ENCODE measurements at regions not wholly inside any gene's neighbourhood (a gene's known extent, or its start where the extent isn't known, plus 50 kb on each side); places are given as distances from the start of the nearest gene placed in this dataset.

DNA sequence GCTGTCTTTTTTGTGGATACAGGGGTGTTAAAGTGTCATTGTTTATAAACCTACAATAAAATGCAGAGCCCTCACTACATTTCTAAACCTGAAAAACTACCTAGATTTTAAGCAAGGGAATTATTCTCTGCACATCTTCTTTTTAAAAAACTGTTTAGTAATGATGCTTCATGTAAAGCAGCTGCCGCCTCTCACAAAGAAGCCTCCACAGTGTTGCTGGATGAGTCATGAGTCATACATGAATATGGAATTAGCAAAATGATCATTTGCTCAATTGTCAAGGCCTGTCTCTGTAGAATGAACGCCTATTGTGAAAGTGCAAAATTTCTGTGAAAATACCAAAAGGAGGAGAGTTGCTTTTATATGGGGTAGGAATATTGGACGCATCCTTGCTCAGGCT, 259.5 kb upstream of the CHRM3 start:
- Histone ChIP-seq H3K27ac (no peak overlapping the region), H3K4me1 (replicated peaks) (no peaks in the 10 kb centered on the region), H3K36me3 (no peaks in the 10 kb centered on the region), H3K9me3 (no peaks in the 10 kb centered on the region), H3K4me3 (no peak overlapping the region), H3K27me3 (replicated peaks; ENCODE audit: insufficient read depth) (no peaks in the 10 kb centered on the region)
- intact Hi-C loops (cut with DNase I): no loop called here
- TF ChIP-seq, protein P1, sequence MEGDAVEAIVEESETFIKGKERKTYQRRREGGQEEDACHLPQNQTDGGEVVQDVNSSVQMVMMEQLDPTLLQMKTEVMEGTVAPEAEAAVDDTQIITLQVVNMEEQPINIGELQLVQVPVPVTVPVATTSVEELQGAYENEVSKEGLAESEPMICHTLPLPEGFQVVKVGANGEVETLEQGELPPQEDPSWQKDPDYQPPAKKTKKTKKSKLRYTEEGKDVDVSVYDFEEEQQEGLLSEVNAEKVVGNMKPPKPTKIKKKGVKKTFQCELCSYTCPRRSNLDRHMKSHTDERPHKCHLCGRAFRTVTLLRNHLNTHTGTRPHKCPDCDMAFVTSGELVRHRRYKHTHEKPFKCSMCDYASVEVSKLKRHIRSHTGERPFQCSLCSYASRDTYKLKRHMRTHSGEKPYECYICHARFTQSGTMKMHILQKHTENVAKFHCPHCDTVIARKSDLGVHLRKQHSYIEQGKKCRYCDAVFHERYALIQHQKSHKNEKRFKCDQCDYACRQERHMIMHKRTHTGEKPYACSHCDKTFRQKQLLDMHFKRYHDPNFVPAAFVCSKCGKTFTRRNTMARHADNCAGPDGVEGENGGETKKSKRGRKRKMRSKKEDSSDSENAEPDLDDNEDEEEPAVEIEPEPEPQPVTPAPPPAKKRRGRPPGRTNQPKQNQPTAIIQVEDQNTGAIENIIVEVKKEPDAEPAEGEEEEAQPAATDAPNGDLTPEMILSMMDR (IDR thresholded peaks at IDR 0.05): no peak
- TF ChIP-seq POLR2A (IDR thresholded peaks at IDR 0.05) (no peak), POLR2AphosphoS5 (IDR thresholded peaks at IDR 0.05) (no peak)
- WGBS: 88% methylated on average over 3 of the region's 3 CpGs
- no peak for DNase-seq (ENCODE audit: low spot score)

DNA sequence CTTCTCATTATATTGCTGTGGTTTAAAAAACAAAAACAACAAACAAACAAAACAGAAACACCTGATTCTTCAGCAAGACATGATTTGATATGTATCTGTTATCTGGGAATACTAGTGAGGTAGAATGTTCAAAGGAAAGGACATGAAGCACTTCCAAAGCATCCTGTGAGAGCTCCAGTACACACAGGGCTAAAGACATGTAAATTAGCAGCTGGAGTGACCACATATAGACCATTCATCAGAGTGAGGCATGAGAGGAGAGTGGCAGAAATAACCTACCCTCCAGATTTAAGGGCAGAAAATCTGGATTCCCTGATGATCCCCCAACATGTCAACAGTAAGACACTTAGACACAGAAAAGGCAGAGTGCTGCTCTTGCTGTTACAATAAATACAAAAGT, 260.5 kb upstream of the CHRM3 start:
- H3K4me3 ChIP-seq: no peak overlapping the region
- H3K9me3 ChIP-seq: no peaks in the 10 kb centered on the region
- intact Hi-C loops (cut with DNase I): no loop called here
- no peaks in the 10 kb centered on the region for H3K27me3 ChIP-seq (replicated peaks; ENCODE audit: insufficient read depth)
- no peaks in the 10 kb centered on the region for H3K36me3 ChIP-seq
- no peak overlapping the region for H3K27ac ChIP-seq
- TF ChIP-seq POLR2AphosphoS5 (IDR thresholded peaks at IDR 0.05) (no peak), POLR2A (IDR thresholded peaks at IDR 0.05) (no peak)
- TF ChIP-seq, protein P1 (IDR thresholded peaks at IDR 0.05): no peak
- H3K4me1 ChIP-seq (replicated peaks): no peaks in the 10 kb centered on the region
- DNase-seq (ENCODE audit: low spot score): no peak

DNA sequence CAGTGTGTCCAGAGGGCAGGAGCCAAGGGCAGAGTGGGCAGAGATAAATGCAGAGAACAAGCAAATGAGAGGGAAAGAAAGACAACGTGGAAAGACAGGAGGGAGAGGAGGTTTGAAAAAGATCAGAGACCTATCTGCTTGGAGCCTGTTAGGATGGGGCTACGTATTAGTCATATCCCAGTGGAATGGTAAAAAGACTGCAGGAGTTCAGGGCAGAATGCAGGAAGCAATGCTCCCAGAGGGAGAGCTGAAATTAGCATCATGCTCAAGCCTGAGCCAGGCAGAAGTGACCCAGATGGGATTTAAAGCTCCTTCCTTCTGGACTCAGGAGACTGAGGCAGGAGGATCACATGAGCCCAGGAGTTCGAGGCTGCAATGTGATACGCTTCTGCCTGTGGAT, 261.3 kb upstream of the CHRM3 start:
- no peak overlapping the region for H3K27ac ChIP-seq
- no peaks in the 10 kb centered on the region for H3K4me1 ChIP-seq (replicated peaks)
- 56% methylated on average over 4 of the region's 4 CpGs for WGBS
- H3K27me3 ChIP-seq (replicated peaks; ENCODE audit: insufficient read depth): no peaks in the 10 kb centered on the region
- DNase-seq (ENCODE audit: low spot score): no peak
- no peak overlapping the region for H3K4me3 ChIP-seq
- no peak for TF ChIP-seq POLR2AphosphoS5 (IDR thresholded peaks at IDR 0.05)
- TF ChIP-seq, protein P1 (IDR thresholded peaks at IDR 0.05): no peak
- TF ChIP-seq POLR2A (IDR thresholded peaks at IDR 0.05): no peak
- no peaks in the 10 kb centered on the region for H3K36me3 ChIP-seq
- intact Hi-C loops (cut with DNase I): no loop called here
- H3K9me3 ChIP-seq: no peaks in the 10 kb centered on the region

DNA sequence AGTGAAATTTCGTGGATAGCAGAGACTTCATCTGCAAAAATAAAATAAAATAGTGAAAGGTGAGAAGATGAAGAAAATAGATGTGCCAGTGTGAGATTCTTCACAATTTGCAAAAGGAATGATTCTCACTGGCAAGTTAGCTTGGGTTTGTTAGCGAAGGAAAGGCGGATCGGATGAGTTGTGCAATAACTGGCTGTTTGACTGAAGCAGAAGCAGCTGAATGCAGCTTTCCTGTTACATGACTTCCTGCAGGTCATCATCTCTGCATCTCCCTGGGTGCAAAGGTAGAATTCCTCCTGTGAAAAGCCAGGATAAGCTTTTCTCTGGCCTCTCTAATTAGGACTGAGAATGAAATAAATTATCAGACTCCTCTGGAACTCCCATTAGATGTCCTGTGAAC, 263.1 kb upstream of the CHRM3 start:
- no peak for DNase-seq (ENCODE audit: low spot score)
- no peaks in the 10 kb centered on the region for H3K9me3 ChIP-seq
- 61% methylated on average over 4 of the region's 4 CpGs for WGBS
- intact Hi-C loops (cut with DNase I): no loop called here
- H3K36me3 ChIP-seq: no peaks in the 10 kb centered on the region
- TF ChIP-seq POLR2A (IDR thresholded peaks at IDR 0.05) (no peak), POLR2AphosphoS5 (IDR thresholded peaks at IDR 0.05) (no peak)
- TF ChIP-seq, protein P1 (IDR thresholded peaks at IDR 0.05): no peak
- H3K4me3 ChIP-seq: no peak overlapping the region
- no peaks in the 10 kb centered on the region for H3K4me1 ChIP-seq (replicated peaks)
- H3K27me3 ChIP-seq (replicated peaks; ENCODE audit: insufficient read depth): no peaks in the 10 kb centered on the region
- H3K27ac ChIP-seq: no peak overlapping the region

DNA sequence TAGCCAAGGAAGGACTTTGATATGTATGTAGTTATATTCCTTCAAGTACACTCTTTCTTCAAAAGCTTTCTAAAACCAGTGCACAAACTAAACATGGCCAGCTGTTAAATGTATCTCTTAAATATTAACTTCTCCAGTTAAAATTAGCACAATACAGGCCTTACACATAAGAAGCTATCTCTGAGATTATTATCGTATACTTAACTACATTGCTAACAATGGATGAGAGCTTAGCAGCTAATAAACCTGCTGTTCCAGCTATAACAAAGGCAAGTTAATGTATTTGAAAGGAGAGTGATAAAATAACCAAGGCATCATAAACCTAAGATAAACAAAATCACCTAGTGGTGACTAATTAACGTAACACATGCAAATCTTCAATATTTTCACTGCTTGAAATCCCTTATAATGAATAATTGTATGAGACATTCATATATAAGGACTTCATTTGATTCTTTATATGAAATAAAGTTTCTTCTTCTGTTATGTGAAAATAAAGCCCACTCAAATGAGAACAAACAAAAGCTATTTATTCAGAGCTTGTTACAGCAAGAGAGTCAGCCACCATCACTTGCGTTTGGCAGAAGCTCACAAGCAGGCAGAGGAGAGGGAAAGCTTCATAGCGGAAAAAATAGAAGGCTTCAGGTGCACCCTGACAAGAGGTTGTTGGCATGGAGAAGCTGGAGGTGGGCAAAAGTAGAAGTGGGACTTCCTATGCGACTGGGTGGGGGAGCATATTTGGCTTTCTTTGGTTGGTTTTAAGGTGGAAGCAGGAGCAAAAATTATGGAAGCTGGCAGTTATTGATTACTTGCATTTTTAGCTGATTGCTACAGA, 274.1 kb upstream of the CHRM3 start:
- no peak overlapping the region for H3K27ac ChIP-seq
- DNase-seq (ENCODE audit: low spot score): no peak
- H3K4me1 ChIP-seq (replicated peaks): no peaks in the 10 kb centered on the region
- intact Hi-C loops (cut with DNase I): no loop called here
- WGBS: 46% methylated on average over 5 of the region's 5 CpGs
- TF ChIP-seq POLR2AphosphoS5 (IDR thresholded peaks at IDR 0.05) (no peak), POLR2A (IDR thresholded peaks at IDR 0.05) (no peak)
- TF ChIP-seq, protein P1 (IDR thresholded peaks at IDR 0.05): no peak
- H3K27me3 ChIP-seq (replicated peaks; ENCODE audit: insufficient read depth): no peaks in the 10 kb centered on the region
- no peaks in the 10 kb centered on the region for H3K9me3 ChIP-seq
- no peaks in the 10 kb centered on the region for H3K36me3 ChIP-seq
- no peak overlapping the region for H3K4me3 ChIP-seq
